ENCODE measurements at regions not wholly inside any gene's neighbourhood (a gene's known extent, or its start where the extent isn't known, plus 50 kb on each side); places are given as distances from the start of the nearest gene placed in this dataset.

GRCh38 chr11:79543101-79543500, 102.3 kb upstream of the TENM4 start:
- H4K20me1 ChIP-seq (ENCODE audit: control insufficient read depth, insufficient read depth, low read depth, low read length): no peaks in the 10 kb centered on the region
- no peaks in the 10 kb centered on the region for H3K4me1 ChIP-seq (ENCODE audit: control insufficient read depth, low read length)
- peaks cover 4% of the 10 kb centered on the region; the same call in 1 of the 2 replicates for H3K27me3 ChIP-seq (ENCODE audit: control insufficient read depth, low read length)
- H3K27ac ChIP-seq (ENCODE audit: low read depth, low read length): no peak overlapping the region
- no peaks in the 10 kb centered on the region for H3K9me3 ChIP-seq (ENCODE audit: control insufficient read depth, insufficient read depth, low read length)
- no peak overlapping the region for H3K4me3 ChIP-seq (ENCODE audit: low read length)
- H3K36me3 ChIP-seq (ENCODE audit: control insufficient read depth, low read length): no peaks in the 10 kb centered on the region
- H3K9me2 ChIP-seq (replicated peaks; ENCODE audit: control insufficient read depth, low read length): no peaks in the 10 kb centered on the region
- no peaks in the 10 kb centered on the region for H3F3A ChIP-seq (ENCODE audit: control insufficient read depth, insufficient read depth)
- no peak for TF ChIP-seq CTCF (IDR thresholded peaks at IDR 0.05; ENCODE audit: low read depth, low read length, poor library complexity, severe bottlenecking)
- TF ChIP-seq EZH2phosphoT487 (IDR thresholded peaks at IDR 0.05; ENCODE audit: borderline replicate concordance, low read length): no peak
- H3K4me2 ChIP-seq (ENCODE audit: low read length): no peak overlapping the region
- no peaks in the 10 kb centered on the region for H3K79me2 ChIP-seq (ENCODE audit: control insufficient read depth, low read length)

- no peaks in the 10 kb centered on the region for H3K4me1 ChIP-seq (ENCODE audit: control insufficient read depth, low read length)
- H4K20me1 ChIP-seq (ENCODE audit: control insufficient read depth, insufficient read depth, low read depth, low read length): no peaks in the 10 kb centered on the region
- H3K27me3 ChIP-seq (ENCODE audit: control insufficient read depth, low read length): no peaks in the 10 kb centered on the region
- no peaks in the 10 kb centered on the region for H3K9me3 ChIP-seq (ENCODE audit: control insufficient read depth, insufficient read depth, low read length)
- no peaks in the 10 kb centered on the region for H3K9me2 ChIP-seq (replicated peaks; ENCODE audit: control insufficient read depth, low read length)
- no peak overlapping the region for H3K4me3 ChIP-seq (ENCODE audit: low read length)
- no peaks in the 10 kb centered on the region for H3K36me3 ChIP-seq (ENCODE audit: control insufficient read depth, low read length)
- no peaks in the 10 kb centered on the region for H3F3A ChIP-seq (ENCODE audit: control insufficient read depth, insufficient read depth)
- TF ChIP-seq EZH2phosphoT487 (IDR thresholded peaks at IDR 0.05; ENCODE audit: borderline replicate concordance, low read length) (no peak), CTCF (IDR thresholded peaks at IDR 0.05; ENCODE audit: low read depth, low read length, poor library complexity, severe bottlenecking) (no peak)
- no peaks in the 10 kb centered on the region for H3K79me2 ChIP-seq (ENCODE audit: control insufficient read depth, low read length)
- no peak overlapping the region for H3K27ac ChIP-seq (ENCODE audit: low read depth, low read length)
- H3K4me2 ChIP-seq (ENCODE audit: low read length): no peak overlapping the region
These were observed 100.6 kb upstream of the TENM4 start for GRCh38 chr11:79541466-79541865.

GRCh38 chr11:79538775-79539174, 97.9 kb upstream of the TENM4 start:
- H3K9me2 ChIP-seq (replicated peaks; ENCODE audit: control insufficient read depth, low read length): no peaks in the 10 kb centered on the region
- no peak overlapping the region for H3K27ac ChIP-seq (ENCODE audit: low read depth, low read length)
- H3K4me2 ChIP-seq (ENCODE audit: low read length): no peak overlapping the region
- no peaks in the 10 kb centered on the region for H3K36me3 ChIP-seq (ENCODE audit: control insufficient read depth, low read length)
- H4K20me1 ChIP-seq (ENCODE audit: control insufficient read depth, insufficient read depth, low read depth, low read length): no peaks in the 10 kb centered on the region
- H3K4me3 ChIP-seq (ENCODE audit: low read length): no peak overlapping the region
- no peaks in the 10 kb centered on the region for H3K79me2 ChIP-seq (ENCODE audit: control insufficient read depth, low read length)
- H3K27me3 ChIP-seq (ENCODE audit: control insufficient read depth, low read length): no peaks in the 10 kb centered on the region
- TF ChIP-seq CTCF (IDR thresholded peaks at IDR 0.05; ENCODE audit: low read depth, low read length, poor library complexity, severe bottlenecking): no peak
- TF ChIP-seq EZH2phosphoT487 (IDR thresholded peaks at IDR 0.05; ENCODE audit: borderline replicate concordance, low read length): no peak
- H3K9me3 ChIP-seq (ENCODE audit: control insufficient read depth, insufficient read depth, low read length): no peaks in the 10 kb centered on the region
- no peaks in the 10 kb centered on the region for H3K4me1 ChIP-seq (ENCODE audit: control insufficient read depth, low read length)
- H3F3A ChIP-seq (ENCODE audit: control insufficient read depth, insufficient read depth): no peaks in the 10 kb centered on the region
